NT2/D1 (cell line): ENCODE measurements at regions not wholly inside any gene's neighbourhood (a gene's known extent, or its start where the extent isn't known, plus 50 kb on each side); places are given as distances from the start of the nearest gene placed in this dataset.

Source experiments
- DNase-seq: peaks from one replicate; pipeline ENCODE4 v3.0.0-alpha.2; 2011; ENCODE audit warnings: low read depth, low spot score
- H3K27me3 ChIP-seq: 2 replicates; pipeline ENCODE4 v1.6.0; 2011; ENCODE audit warnings: mild to moderate bottlenecking; ENCODE audit not compliant: insufficient read length, insufficient read depth
- H3K36me3 ChIP-seq: 2 replicates; pipeline ENCODE4 v1.6.1; 2011; ENCODE audit warnings: mild to moderate bottlenecking, low read length, mixed read lengths; ENCODE audit not compliant: insufficient read depth, insufficient read length
- H3K4me1 ChIP-seq: 2 replicates; pipeline ENCODE4 v1.5.1; 2011; ENCODE audit not compliant: insufficient read depth, insufficient read length
- H3K4me3 ChIP-seq: 2 replicates; pipeline ENCODE4 v1.5.1; 2011; ENCODE audit warnings: low read depth; ENCODE audit not compliant: insufficient read length
- H3K9ac ChIP-seq: 2 replicates; pipeline ENCODE4 v1.6.0; 2011; ENCODE audit warnings: low read depth; ENCODE audit not compliant: insufficient read length
- H3K9me3 ChIP-seq: 2 replicates; pipeline ENCODE4 v1.5.1; 2011; ENCODE audit warnings: mild to moderate bottlenecking, low read length; ENCODE audit not compliant: insufficient read depth
- SUZ12 ChIP-seq: IDR thresholded peaks from 2 replicates; pipeline ENCODE4 v1.6.1; 2011; ENCODE audit not compliant: insufficient read length, insufficient read depth; ENCODE audit errors: extremely low read depth
- YY1 ChIP-seq: IDR thresholded peaks from 2 replicates; pipeline ENCODE4 v1.6.1; 2011; ENCODE audit not compliant: insufficient read length, insufficient read depth
- ZNF274 ChIP-seq: IDR thresholded peaks from 2 replicates; pipeline ENCODE4 v1.6.1; 2011; ENCODE audit warnings: mild to moderate bottlenecking, low read depth, low read length

DNA sequence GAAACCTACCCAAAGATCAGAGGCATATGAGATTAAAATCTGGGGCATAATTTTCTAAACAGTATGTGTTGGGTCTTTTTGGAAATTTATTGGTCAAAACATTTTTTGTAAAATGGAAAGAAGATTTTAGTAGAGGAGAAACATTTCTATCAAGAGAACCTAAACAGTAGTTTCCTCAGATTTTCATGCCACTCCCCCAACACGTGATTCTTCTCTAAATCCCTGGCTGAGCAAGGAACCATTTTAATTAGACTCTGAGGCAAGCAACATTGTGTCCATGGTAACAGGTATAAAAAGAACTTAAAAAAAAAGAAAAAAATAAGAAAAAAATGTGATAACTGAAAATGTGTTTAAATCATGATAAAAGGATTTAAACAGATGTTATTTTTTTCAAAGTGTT lies 1105.2 kb upstream of the ZEB2 start:
- TF ChIP-seq YY1, result no peak
- no peak for TF ChIP-seq ZNF274
- TF ChIP-seq SUZ12, result no peak
- Histone ChIP-seq H3K9me3 (no peaks in the 10 kb centered on the region), H3K36me3 (no peaks in the 10 kb centered on the region)

DNA sequence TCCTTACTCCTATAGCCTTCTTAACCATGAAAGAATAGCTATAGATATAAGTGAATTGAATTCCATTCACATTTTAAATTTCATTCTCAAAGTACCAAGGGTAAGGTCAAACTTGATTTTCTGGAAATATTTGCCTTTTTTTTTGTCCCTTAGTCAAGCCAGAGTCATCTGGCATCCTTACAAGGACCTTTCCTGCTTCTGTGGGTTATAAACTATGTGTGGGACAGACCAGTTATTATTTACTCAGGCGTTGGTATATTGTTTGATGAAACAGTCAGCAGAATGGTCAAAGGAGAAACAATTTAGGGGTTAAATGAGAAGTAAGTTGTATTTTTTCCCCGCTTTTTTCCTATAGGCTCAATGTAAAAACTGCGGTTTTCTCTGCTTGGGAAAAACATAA lies 1103.2 kb upstream of the ZEB2 start:
- TF ChIP-seq ZNF274 (no peak), YY1 (no peak), SUZ12 (no peak)
- H3K9ac ChIP-seq, result no peak overlapping the region

More for the DNA sequence above, 1105.2 kb upstream of the ZEB2 start:
- no peak for DNase-seq
- no peak overlapping the region for H3K4me3 ChIP-seq
- no peak overlapping the region for H3K9ac ChIP-seq
- no peaks in the 10 kb centered on the region for H3K27me3 ChIP-seq
- no peaks in the 10 kb centered on the region for H3K4me1 ChIP-seq

DNA sequence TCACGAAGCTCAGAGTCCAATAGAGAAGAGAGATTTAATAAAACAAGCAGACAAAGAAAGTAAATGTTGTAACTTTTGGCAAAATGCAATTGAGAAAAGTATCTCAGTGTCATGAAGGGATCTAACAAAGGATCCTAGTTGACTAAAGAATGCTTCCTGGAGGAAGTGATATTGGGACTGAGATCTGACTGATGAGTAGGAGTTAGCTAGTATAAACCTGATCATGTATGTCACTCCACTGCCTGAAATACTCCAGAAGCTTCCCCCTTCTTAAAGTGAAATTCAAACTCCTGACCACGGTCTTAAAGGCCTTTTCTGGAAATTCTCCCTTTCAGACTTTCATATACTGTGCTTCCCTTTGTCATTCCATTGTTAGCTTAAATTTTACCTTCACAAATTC lies 1102.4 kb upstream of the ZEB2 start:
- Histone ChIP-seq H3K9ac (no peak overlapping the region), H3K4me3 (no peak overlapping the region), H3K9me3 (no peaks in the 10 kb centered on the region), H3K36me3 (no peaks in the 10 kb centered on the region), H3K27me3 (no peaks in the 10 kb centered on the region), H3K4me1 (no peaks in the 10 kb centered on the region)
- no peak for TF ChIP-seq YY1
- no peak for TF ChIP-seq SUZ12
- no peak for TF ChIP-seq ZNF274
- DNase-seq, result no peak

More for the DNA sequence above, 1103.2 kb upstream of the ZEB2 start:
- DNase-seq, result no peak
- no peak overlapping the region for H3K4me3 ChIP-seq
- no peaks in the 10 kb centered on the region for H3K9me3 ChIP-seq
- no peaks in the 10 kb centered on the region for H3K4me1 ChIP-seq
- no peaks in the 10 kb centered on the region for H3K27me3 ChIP-seq
- H3K36me3 ChIP-seq, result no peaks in the 10 kb centered on the region

DNA sequence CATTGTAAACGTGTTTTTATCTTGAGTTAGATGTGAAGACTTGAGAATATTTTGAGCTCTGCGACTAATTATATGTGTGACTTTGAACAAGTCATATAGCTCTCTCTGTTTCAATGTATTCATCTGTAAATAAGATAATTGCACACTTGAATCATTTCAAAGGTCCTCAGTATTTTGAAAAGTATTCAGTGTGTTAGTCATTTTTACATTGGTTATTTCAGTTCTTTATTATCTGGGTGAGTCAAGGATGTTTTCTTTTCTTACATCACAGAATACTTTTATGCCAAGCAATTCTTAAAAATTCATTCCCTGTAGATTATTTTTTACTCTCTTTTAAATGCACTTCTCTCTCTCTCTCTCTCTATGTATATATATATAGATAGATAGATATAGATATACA lies 1098.0 kb upstream of the ZEB2 start:
- Histone ChIP-seq H3K4me3 (no peak overlapping the region), H3K27me3 (no peaks in the 10 kb centered on the region), H3K4me1 (no peaks in the 10 kb centered on the region), H3K36me3 (no peaks in the 10 kb centered on the region), H3K9me3 (no peaks in the 10 kb centered on the region), H3K9ac (no peak overlapping the region)
- no peak for DNase-seq
- TF ChIP-seq SUZ12 (no peak), ZNF274 (no peak), YY1 (no peak)

DNA sequence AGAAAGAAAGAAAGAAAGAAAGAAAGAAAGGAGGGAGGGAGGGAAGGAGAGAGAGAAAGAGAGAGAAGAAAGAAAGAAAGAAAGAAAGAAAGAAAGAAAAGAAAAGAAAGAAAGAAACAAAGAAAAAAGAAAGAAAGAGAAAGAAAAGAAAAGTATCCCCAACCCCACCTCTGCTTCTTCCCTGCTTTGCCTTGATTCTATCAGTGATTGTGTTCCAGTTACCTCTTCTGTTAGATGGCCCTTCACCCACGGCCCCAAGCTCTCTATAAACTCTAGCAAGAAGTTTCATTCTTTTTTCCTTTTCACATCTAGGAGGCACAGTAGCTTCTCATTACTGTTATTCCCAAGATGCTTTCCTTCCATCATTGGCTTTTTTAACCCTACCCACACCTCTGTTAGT lies 1097.5 kb upstream of the ZEB2 start:
- Histone ChIP-seq H3K9me3 (no peaks in the 10 kb centered on the region), H3K36me3 (no peaks in the 10 kb centered on the region), H3K4me3 (no peak overlapping the region), H3K4me1 (no peaks in the 10 kb centered on the region), H3K9ac (no peak overlapping the region), H3K27me3 (no peaks in the 10 kb centered on the region)
- TF ChIP-seq SUZ12, result no peak
- TF ChIP-seq ZNF274, result no peak
- TF ChIP-seq YY1, result no peak
- DNase-seq, result no peak

DNA sequence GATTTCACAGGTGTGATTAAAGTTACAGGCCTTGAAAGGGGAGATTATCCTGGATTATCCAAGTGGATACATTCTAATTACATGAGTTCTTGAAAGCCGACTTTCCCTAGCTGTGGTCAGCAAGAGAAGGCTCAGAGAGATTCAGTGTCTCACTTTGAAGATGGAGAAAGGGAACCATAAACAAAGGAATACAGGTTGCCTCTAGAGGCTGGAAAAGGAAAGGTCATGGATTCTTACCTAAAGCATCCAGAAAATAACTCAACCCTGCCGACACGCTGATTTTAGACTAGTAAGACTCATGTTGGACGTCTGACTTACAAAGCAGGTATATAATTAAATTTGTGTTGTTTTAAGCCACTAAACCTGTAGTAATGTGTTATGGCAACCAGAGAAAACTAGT lies 1095.7 kb upstream of the ZEB2 start:
- Histone ChIP-seq H3K9me3 (no peaks in the 10 kb centered on the region), H3K27me3 (no peaks in the 10 kb centered on the region), H3K36me3 (no peaks in the 10 kb centered on the region), H3K4me3 (no peak overlapping the region), H3K9ac (no peak overlapping the region), H3K4me1 (no peaks in the 10 kb centered on the region)
- no peak for DNase-seq
- TF ChIP-seq ZNF274 (no peak), SUZ12 (no peak), YY1 (no peak)

DNA sequence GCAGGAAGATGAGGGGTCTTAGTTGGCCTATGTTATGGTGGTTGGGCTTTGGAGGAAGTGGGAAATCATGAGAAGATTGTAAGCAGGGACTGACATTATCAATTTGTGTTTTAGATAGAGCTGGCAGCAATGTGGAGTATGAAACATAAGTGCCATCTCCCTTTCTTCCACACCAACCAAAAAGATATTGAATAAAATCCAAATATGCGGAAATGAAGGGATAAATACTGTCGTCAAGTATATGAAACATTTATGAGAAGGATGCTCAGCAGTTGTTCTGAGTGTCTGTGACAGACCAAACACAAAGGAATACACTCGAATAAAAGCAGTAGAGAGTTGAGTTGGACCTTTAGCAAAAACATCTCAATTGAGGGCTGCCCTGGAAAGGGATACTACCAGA lies 1090.0 kb upstream of the ZEB2 start:
- Histone ChIP-seq H3K27me3 (no peaks in the 10 kb centered on the region), H3K4me1 (no peaks in the 10 kb centered on the region), H3K9ac (no peak overlapping the region), H3K36me3 (no peaks in the 10 kb centered on the region), H3K9me3 (no peaks in the 10 kb centered on the region), H3K4me3 (no peak overlapping the region)
- DNase-seq, result no peak
- TF ChIP-seq ZNF274 (no peak), SUZ12 (no peak), YY1 (no peak)

DNA sequence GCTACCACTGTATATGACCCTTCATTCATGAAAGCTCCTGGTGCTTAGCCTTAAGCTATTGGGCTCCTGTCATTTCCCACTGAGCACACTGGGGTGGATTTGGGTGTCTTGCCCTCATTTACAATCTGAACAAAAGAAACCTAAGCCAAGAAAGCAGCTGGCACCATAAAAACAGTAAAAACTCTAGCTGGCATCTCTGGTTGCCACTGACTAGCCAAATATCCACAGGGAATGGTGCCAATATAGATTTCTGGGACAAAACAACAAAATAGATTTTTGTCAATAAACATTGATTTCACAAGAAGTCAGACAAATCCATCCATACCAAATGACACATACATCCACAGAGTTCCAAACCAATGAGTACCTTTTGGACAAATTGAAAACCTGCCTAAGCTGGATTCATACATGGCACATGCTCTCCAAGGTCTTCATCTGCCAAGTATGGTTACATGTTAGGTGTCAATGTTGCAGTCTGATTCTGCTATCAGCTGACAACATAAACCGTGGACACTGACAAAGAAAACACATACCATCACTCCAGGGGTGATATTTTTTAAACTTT lies 1081.5 kb upstream of the ZEB2 start:
- Histone ChIP-seq H3K4me1 (no peaks in the 10 kb centered on the region), H3K9me3 (no peaks in the 10 kb centered on the region), H3K4me3 (no peak overlapping the region), H3K27me3 (no peaks in the 10 kb centered on the region), H3K36me3 (no peaks in the 10 kb centered on the region), H3K9ac (no peak overlapping the region)
- DNase-seq, result no peak
- TF ChIP-seq ZNF274 (no peak), YY1 (no peak), SUZ12 (no peak)
